Kidney glomerular epithelial cell (primary cell): ENCODE measurements at regions not wholly inside any gene's neighbourhood (a gene's known extent, or its start where the extent isn't known, plus 50 kb on each side); places are given as distances from the start of the nearest gene placed in this dataset.

ENCODE experiments used
- DNase-seq: peaks from one replicate; lab custom pipeline; 2025; lab: John Stamatoyannopoulos, UW

- DNase-seq = no peak
Observed at GRCh38 chr12:91922139-91922538, 223.5 kb downstream of the BTG1 start.

- no peak for DNase-seq
Observed at GRCh38 chr12:91921555-91921954, 224.1 kb downstream of the BTG1 start.

- DNase-seq = no peak
Observed at GRCh38 chr12:91920741-91921140, 224.9 kb downstream of the BTG1 start.

GRCh38 chr12:91920276-91920675 lies 225.4 kb downstream of the BTG1 start:
- DNase-seq = no peak

- no peak for DNase-seq
Observed at GRCh38 chr12:91918431-91918830, 227.2 kb downstream of the BTG1 start.

GRCh38 chr12:91914701-91915100 lies 230.9 kb downstream of the BTG1 start:
- no peak for DNase-seq

GRCh38 chr12:91913651-91914050 lies 232.0 kb downstream of the BTG1 start:
- DNase-seq = no peak

GRCh38 chr12:91913124-91913523 lies 232.5 kb downstream of the BTG1 start:
- no peak for DNase-seq

GRCh38 chr12:91912178-91912577 lies 233.5 kb downstream of the BTG1 start:
- DNase-seq = no peak

GRCh38 chr12:91910871-91911388 lies 234.7 kb downstream of the BTG1 start:
- DNase-seq = no peak

- no peak for DNase-seq
Observed at GRCh38 chr12:91902860-91903683, 242.6 kb downstream of the BTG1 start.

- DNase-seq = no peak
Observed at GRCh38 chr12:91901381-91902074, 244.1 kb downstream of the BTG1 start.

GRCh38 chr12:91900971-91901370 lies 244.7 kb downstream of the BTG1 start:
- DNase-seq = no peak

GRCh38 chr12:91899056-91899455 lies 246.6 kb downstream of the BTG1 start:
- DNase-seq = no peak

GRCh38 chr12:91897025-91897515 lies 248.6 kb downstream of the BTG1 start:
- DNase-seq = no peak

GRCh38 chr12:91896286-91897024 lies 249.2 kb downstream of the BTG1 start:
- DNase-seq = no peak

GRCh38 chr12:91894911-91895310 lies 250.7 kb downstream of the BTG1 start:
- DNase-seq = no peak

- no peak for DNase-seq
Observed at GRCh38 chr12:91893476-91893875, 252.2 kb downstream of the BTG1 start.

- no peak for DNase-seq
Observed at GRCh38 chr12:91892081-91892855, 253.4 kb downstream of the BTG1 start.

- no peak for DNase-seq
Observed at GRCh38 chr12:91890742-91891141, 254.9 kb downstream of the BTG1 start.

GRCh38 chr12:91889910-91890309 lies 255.7 kb downstream of the BTG1 start:
- no peak for DNase-seq

GRCh38 chr12:91889059-91889458 lies 256.6 kb downstream of the BTG1 start:
- DNase-seq = peak; percentile 4
